Erythroblast (primary cell): ENCODE measurements at regions not wholly inside any gene's neighbourhood (a gene's known extent, or its start where the extent isn't known, plus 50 kb on each side); places are given as distances from the start of the nearest gene placed in this dataset.

Experiments
- GATA1 ChIP-seq: IDR thresholded peaks from 2 replicates; pipeline ENCODE4 v1.6.1; 2011; ENCODE audit warnings: low read depth, mild to moderate bottlenecking, control low read depth, low read length, moderate library complexity
- POLR2A ChIP-seq: IDR thresholded peaks from 2 replicates; pipeline ENCODE4 v1.6.1; 2011; ENCODE audit warnings: mild to moderate bottlenecking, low read length

DNA sequence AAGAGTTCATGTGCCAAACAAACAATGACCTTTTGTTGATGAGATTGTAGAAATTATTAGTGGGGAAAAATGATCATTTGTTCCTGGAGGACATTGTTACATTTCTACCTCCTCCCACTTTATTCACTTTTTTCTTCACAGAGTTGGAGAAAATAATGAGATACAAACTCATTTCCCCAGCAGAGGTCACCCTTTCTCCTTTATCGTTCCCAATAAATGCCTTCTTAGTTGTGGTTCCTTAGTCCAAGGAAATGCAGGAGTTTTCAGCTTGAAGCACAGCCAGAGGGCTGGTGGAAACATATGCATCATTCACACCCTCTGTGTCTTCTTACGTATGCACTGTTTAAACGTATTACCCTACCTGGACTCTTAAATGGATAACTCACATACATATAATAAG is 108.8 kb downstream of the SLC4A3 start:
- TF ChIP-seq GATA1: no peak
- TF ChIP-seq POLR2A: no peak
